NCI-H82 treated with DMSO at 0.1 percent for 48 hours (cell line): ENCODE measurements at regions not wholly inside any gene's neighbourhood (a gene's known extent, or its start where the extent isn't known, plus 50 kb on each side); places are given as distances from the start of the nearest gene placed in this dataset.

Experiments used
- DNase-seq: peaks from one replicate; lab custom pipeline; 2025; ENCODE audit not compliant: unreplicated experiment; lab: John Stamatoyannopoulos, UW

DNA sequence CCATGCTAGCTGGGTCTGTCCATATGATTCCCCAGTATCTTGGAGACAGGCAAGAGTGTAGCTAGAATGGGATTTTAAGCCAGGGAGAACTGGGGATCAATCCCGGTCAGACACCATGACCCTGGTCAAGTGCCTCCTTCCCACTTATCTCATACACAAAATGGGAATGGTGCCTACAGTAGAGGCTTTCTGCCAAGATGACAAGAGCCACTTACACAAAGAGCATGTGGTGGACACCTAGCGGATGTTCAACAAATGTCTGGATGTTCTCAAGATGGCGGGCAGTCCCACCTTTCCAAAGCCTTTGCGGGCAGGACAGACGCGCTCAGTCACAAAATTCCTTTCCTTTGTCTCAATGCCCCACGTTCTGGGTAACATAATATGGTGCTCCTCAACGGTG lies 57.3 kb downstream of the MAF start:
- no peak for DNase-seq

DNA sequence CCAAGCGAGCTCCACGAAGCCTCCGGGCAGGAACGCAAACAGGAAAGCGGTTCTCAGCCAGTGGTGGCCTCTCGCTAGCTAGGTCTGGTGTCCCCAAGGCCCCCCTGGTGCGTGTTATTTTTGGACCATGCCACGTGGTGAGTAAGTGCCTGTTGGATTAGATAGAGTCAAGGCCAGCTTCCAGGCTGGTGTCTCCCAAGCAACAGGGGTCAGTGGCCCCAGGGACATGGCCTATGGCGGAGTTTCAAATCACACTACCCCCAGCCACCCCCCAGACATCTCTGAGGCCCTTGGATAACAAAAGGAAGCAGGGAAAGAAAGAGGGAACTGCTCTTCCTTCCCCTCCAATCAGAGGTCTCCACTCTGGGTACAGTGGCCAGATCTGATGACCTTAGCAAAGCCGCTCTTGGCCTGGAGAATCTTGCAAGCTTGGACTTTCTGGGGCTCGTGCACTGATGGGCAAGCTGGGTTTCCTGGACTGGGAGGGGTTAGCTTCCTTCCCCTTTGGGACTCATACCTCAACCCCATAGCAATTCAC lies 58.2 kb downstream of the MAF start:
- DNase-seq, result no peak

DNA sequence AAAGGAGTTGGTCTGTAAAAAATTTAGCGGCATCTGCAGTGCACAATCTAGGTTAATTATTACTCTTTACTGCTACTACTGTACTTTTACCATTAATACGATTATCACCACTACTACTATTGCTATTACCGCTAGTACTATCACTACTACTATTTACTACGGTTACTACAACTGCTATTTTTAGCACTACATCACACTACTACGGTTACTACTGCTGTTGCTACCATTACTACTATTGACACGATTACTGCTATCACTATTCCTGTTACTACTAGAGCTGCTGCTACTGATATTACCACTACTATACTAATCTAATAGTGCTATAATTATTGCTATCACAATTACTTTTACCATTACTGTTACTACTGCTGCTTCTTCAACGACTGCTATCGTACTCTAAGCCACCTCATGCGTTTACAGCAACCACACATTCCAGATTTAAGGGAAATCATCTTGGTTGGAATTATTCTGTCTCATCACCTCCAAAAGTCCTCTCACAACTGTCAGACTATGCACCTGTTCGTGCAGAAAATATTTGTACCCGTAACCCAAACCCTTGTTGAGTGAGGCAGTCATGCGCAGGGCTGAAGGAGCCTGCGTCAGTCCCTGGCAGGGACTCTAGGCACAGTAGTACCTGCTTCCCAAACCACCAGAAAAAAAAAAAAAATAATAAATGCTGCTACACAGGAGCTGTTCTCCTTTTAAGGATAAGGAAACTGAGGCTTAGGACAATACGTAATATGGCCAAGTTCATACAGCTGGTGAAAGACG lies 59.5 kb downstream of the MAF start:
- no peak for DNase-seq

DNA sequence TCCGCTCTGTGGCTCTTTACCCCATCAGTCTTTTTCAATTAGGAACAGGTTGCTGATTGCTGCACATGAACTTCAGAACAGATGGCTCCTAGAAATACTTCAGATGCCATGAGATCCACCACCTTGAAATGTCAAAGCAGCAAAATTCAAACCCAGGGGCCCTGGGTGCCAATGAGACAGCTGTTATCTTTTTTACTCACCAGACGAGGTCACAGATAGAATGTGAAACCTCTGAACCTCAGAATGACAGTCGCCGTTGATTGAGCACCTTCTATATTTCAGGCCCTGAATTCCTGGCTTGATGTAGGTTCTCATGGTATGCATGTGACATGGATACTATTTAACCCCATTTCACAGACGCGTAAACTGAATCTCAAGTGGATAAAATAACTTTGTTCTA lies 63.0 kb downstream of the MAF start:
- DNase-seq, result no peak

GRCh38 chr16:79536958-79537357 lies 63.6 kb downstream of the MAF start:
- no peak for DNase-seq

DNA sequence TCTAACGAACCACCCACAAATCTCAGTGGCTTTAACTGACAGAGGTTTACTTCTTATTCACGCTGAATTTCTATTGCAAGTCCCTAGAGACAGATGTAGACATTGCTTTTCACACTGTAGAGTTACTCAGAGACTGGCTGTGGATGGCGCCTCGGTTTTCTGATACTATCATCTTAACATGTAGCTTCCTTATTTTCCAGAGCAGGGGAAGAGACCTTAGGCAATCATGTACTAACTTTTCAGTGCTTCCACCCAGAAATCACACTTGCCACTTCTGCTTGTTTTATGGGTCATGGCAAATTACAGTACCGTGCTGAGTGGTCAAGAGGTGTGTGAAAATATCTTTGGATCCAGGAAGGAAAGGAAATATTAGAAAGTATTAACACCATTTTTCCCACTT lies 65.4 kb downstream of the MAF start:
- DNase-seq, result no peak

GRCh38 chr16:79534143-79534542 lies 66.4 kb downstream of the MAF start:
- DNase-seq, result no peak

- DNase-seq, result no peak
These were observed 67.2 kb downstream of the MAF start for GRCh38 chr16:79533292-79533691.

GRCh38 chr16:79532785-79533184 lies 67.8 kb downstream of the MAF start:
- DNase-seq, result no peak

DNA sequence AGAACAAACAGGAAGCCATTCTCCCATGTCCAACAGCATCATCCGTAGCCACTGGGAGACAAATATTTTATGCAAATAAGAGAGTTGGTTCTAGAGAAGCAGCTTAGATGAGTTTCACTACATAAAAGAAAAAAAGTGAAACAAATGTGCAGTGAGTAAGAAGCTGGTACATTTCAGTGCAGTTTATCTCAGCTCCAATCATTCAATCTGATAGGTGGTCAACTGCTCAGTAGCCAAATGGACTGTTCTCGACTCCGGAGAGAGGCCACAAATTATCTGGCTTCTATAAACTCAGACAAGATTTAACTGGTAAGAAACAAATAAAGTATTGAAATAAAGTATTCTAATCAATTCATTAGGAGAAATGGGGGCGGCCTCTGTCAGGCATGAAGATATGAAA lies 68.3 kb downstream of the MAF start:
- no peak for DNase-seq

DNA sequence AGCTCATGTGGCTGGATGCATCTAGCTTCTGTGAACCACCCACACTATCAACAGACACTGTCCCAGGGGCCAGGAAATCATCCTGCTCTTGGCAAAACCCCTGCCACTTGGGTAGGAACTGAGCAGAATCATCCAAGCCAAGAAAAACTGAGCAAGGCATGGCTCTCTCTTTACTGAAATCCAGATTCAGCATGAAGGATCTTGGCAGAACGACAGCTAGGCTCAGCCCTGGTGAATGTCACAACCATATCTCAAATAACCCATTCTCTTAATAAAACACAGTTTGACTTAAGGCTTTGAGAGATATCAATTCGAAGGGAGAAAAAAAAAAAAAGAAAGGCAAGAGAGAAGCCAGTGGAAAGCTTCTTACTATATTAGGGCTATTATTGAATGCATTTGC lies 72.2 kb downstream of the MAF start:
- no peak for DNase-seq

GRCh38 chr16:79523971-79524370 lies 76.6 kb downstream of the MAF start:
- no peak for DNase-seq

GRCh38 chr16:79519448-79519847 lies 81.1 kb downstream of the MAF start:
- no peak for DNase-seq

- DNase-seq, result no peak
These were observed 83.4 kb downstream of the MAF start for GRCh38 chr16:79517156-79517555.

DNA sequence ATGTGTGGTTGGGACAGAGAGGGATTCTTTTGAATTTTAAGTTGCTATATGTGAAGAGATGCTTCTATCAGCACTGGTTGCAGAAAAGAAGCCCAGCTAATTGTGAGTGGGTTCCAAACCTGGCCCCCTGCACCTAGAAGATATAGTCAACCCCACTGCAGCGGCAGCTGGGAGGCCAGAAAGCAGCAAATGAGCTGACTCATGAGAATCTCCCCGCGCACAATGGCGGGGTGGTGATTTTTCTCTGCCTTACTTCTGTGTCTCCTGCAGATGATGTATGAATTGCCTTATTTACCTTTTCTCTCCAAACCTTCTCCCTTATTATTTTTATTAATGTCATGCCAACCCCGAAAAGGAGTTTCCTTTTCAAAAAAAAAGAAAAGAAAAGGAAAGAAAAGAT lies 89.7 kb downstream of the MAF start:
- no peak for DNase-seq

DNA sequence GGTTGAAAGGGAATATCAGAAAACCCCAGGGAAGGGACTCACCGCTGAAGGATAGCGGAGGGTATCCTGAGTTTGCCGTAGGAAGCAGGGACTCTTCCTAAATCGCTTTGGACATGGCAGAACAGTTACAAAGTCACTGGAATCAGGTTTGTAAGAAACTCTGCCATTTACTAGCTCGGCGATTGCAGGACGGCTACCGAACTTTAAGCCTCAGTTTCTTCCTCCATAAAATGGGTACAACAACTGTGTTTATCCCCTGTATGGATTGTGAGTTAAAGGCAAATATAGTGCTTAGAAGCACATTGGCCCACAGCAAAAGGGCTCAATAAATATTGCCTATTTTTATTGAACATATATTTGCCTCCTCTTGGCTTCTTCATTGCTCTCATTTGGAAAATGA lies 90.6 kb downstream of the MAF start:
- DNase-seq, result no peak

GRCh38 chr16:79509211-79509631 lies 91.3 kb downstream of the MAF start:
- no peak for DNase-seq

DNA sequence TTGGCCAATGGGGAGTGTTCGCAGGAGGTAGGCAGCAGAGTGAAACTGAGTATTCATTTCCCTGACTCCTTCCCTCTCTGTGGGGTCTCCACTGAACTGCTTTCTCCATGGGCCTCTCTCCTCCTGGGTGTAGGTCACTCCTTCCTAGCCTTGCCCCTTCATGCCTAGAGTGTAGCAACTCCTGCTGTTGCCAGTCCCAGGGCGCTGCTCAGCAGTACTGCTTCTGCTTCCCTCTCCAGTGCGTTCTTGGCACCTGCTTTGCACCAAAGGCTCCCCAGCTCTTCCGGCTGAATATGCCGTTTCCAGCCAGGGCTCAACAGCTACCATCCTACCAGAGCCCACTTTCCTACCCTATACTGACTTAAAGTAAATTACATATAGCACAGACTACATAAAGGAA lies 92.2 kb downstream of the MAF start:
- DNase-seq, result no peak

DNA sequence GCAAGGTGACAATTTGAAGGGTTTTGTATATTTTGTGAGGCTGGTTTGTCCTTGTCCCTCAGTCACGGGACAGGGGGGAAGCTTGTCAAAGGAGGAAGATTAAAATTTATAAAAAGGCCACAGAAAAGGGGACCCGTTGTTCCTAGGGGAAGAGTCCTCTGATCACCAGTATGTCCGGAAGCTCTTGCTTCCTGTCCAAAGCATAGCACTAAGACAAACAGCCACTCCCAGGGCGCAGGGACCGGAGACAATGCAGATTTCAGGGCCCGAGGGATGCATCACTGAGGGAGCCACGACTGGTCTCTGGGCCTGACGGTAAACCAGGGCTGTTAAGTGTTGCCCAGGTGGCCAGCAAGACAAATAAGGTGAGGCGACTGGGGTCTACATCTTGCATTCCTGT lies 95.2 kb downstream of the MAF start:
- DNase-seq, result no peak

DNA sequence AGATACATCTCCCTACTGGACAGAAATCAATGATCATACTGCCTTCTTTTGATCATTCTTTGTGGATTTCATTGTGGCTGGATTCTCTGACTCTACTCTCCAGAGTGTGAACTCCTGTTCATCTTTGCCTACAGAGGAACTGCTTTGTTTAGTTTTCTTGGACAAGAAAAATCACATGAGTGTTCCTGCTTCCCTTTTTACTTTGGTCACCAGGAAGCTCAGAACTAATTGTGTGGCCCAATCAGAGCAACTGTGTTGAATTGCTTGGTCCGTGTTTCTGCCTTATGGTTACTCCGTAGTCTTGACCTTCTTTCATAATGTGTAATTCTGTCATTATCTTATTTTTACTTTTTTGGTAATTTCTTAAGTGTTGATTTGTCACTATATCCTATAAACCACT lies 97.0 kb downstream of the MAF start:
- DNase-seq, result no peak

DNA sequence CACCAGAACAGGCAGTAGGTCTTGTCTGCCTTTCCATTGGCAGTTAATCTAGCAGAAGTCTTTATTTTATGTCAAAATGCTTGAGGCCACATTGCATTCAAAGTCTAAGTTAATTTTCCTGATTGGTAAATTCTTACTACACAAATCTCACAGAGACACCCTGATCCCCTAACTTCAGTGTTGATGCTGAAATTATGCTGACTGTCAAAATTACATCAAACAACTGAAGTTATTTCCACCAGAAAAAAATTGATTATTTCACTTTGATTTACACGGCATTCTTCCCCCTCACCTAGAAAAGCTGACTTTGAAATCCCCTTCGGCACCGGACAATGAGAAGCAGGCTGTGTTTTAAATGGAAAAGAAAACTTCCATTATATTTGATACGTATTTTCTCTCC lies 99.1 kb downstream of the MAF start:
- DNase-seq, result no peak

- no peak for DNase-seq
These were observed 99.7 kb downstream of the MAF start for GRCh38 chr16:79500866-79501265.

GRCh38 chr16:79500286-79500685 lies 100.3 kb downstream of the MAF start:
- DNase-seq, result no peak
